GM19239 (cell line): ENCODE measurements at regions not wholly inside any gene's neighbourhood (a gene's known extent, or its start where the extent isn't known, plus 50 kb on each side); places are given as distances from the start of the nearest gene placed in this dataset.
"Not testable (repeated sequence)": the region's sequence is repeated elsewhere in the genome, so short reads cannot be mapped to it uniquely, and the experiment has no call there.

Experiments
- DNase-seq: peaks from one replicate; pipeline ENCODE4 v3.0.0; 2011; ENCODE audit warnings: low spot score; ENCODE audit not compliant: insufficient read length
- FAIRE-seq: peaks from 2 replicates; lab custom pipeline; 2011; peaks lifted over from hg19 to GRCh38; lab: Jason Lieb, UNC

GRCh38 chr2:87331940-87332583, 310.4 kb upstream of the PLGLB1 start:
- not testable (repeated sequence) for FAIRE-seq

GRCh38 chr2:87334888-87335287, 313.2 kb upstream of the PLGLB1 start:
- not testable (repeated sequence) for FAIRE-seq, DNase-seq

More at GRCh38 chr2:87331940-87332583, 310.4 kb upstream of the PLGLB1 start:
- not testable (repeated sequence) for DNase-seq

- not testable (repeated sequence) for FAIRE-seq, DNase-seq
These were observed 317.4 kb upstream of the PLGLB1 start for GRCh38 chr2:87338998-87339397.

- FAIRE-seq, DNase-seq: not testable (repeated sequence)
These were observed 320.0 kb upstream of the PLGLB1 start for GRCh38 chr2:87341601-87342014.

- FAIRE-seq, DNase-seq: not testable (repeated sequence)
These were observed 320.5 kb upstream of the PLGLB1 start for GRCh38 chr2:87342175-87342574.

- not testable (repeated sequence) for DNase-seq, FAIRE-seq
These were observed 321.7 kb upstream of the PLGLB1 start for GRCh38 chr2:87343347-87343746.

GRCh38 chr2:87345283-87345682, 323.6 kb upstream of the PLGLB1 start:
- not testable (repeated sequence) for DNase-seq, FAIRE-seq

GRCh38 chr2:87348556-87348955, 326.9 kb upstream of the PLGLB1 start:
- not testable (repeated sequence) for DNase-seq, FAIRE-seq

GRCh38 chr2:87349006-87349405, 327.4 kb upstream of the PLGLB1 start:
- not testable (repeated sequence) for FAIRE-seq, DNase-seq

- DNase-seq, FAIRE-seq: not testable (repeated sequence)
These were observed 330.7 kb upstream of the PLGLB1 start for GRCh38 chr2:87352178-87352934.

- not testable (repeated sequence) for DNase-seq, FAIRE-seq
These were observed 331.8 kb upstream of the PLGLB1 start for GRCh38 chr2:87353408-87353807.

GRCh38 chr2:87354102-87354501, 332.5 kb upstream of the PLGLB1 start:
- not testable (repeated sequence) for DNase-seq

GRCh38 chr2:87360250-87360649, 338.6 kb upstream of the PLGLB1 start:
- DNase-seq, FAIRE-seq: not testable (repeated sequence)

More at GRCh38 chr2:87354102-87354501, 332.5 kb upstream of the PLGLB1 start:
- not testable (repeated sequence) for FAIRE-seq

- not testable (repeated sequence) for DNase-seq, FAIRE-seq
These were observed 339.3 kb upstream of the PLGLB1 start for GRCh38 chr2:87360927-87361326.

GRCh38 chr2:87361805-87362204, 340.2 kb upstream of the PLGLB1 start:
- not testable (repeated sequence) for FAIRE-seq, DNase-seq

- not testable (repeated sequence) for DNase-seq, FAIRE-seq
These were observed 342.7 kb upstream of the PLGLB1 start for GRCh38 chr2:87364379-87364778.

- not testable (repeated sequence) for FAIRE-seq, DNase-seq
These were observed 343.4 kb upstream of the PLGLB1 start for GRCh38 chr2:87365038-87365437.

- DNase-seq, FAIRE-seq: not testable (repeated sequence)
These were observed 361.8 kb upstream of the PLGLB2 start for GRCh38 chr2:87386063-87386560.

GRCh38 chr2:87395784-87396183, 352.1 kb upstream of the PLGLB2 start:
- DNase-seq, FAIRE-seq: not testable (repeated sequence)

- FAIRE-seq = not testable (repeated sequence)
These were observed 351.2 kb upstream of the PLGLB2 start for GRCh38 chr2:87396551-87397265.

More at GRCh38 chr2:87396551-87397265, 351.2 kb upstream of the PLGLB2 start:
- DNase-seq = not testable (repeated sequence)
